HG03196 (cell line): ENCODE measurements at regions not wholly inside any gene's neighbourhood (a gene's known extent, or its start where the extent isn't known, plus 50 kb on each side); places are given as distances from the start of the nearest gene placed in this dataset.
"Not testable (repeated sequence)": the region's sequence is repeated elsewhere in the genome, so short reads cannot be mapped to it uniquely, and the experiment has no call there.

ENCODE experiments used
- ATAC-seq: cut with Tn5 transposase; IDR thresholded peaks from one replicate; pipeline ENCODE4 v1.9.1; 2021; ENCODE audit not compliant: unreplicated experiment

DNA sequence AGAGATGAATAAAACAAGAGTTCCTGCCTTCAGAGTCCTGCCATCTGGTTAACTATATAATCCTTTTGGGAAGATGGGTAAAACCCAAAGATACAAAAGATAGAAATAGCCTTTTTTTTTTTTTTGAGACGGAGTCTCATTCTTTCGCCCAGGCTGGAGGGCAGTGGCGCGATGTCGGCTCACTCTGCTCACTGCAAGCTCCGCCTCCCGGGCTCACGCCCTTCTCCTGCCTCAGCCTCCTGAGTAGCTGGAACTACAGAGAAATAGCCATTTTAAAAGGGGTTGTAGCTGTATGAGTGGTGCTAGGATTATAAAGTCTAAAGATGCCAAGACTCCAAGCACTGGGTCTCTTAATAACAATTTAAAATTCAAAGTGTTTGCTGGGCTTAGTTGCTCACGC lies 97.2 kb downstream of the KDR start:
- ATAC-seq: no peak

DNA sequence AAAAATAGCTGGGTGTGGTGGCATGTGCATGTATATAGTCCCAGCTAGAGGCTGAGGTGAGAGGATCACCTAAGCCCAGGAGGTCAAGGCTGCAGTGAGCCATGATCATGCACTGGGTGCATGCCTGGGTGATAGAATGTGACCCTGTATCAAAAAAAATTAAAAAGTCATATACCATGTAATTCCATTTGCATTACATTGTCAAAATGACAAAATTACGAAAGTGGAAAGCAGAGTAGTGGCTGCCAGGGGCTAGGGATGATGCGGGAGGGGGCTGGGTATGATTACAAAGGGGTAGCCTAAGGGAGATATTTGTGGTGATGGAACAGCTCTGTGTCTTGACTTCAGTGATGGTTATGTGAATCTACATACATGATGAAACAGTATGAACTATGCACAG lies 97.8 kb downstream of the KDR start:
- no peak for ATAC-seq

GRCh38 chr4:55025456-55025855 lies 99.9 kb downstream of the KDR start:
- not testable (repeated sequence) for ATAC-seq

GRCh38 chr4:55023030-55023429 lies 102.4 kb downstream of the KDR start:
- no peak for ATAC-seq

DNA sequence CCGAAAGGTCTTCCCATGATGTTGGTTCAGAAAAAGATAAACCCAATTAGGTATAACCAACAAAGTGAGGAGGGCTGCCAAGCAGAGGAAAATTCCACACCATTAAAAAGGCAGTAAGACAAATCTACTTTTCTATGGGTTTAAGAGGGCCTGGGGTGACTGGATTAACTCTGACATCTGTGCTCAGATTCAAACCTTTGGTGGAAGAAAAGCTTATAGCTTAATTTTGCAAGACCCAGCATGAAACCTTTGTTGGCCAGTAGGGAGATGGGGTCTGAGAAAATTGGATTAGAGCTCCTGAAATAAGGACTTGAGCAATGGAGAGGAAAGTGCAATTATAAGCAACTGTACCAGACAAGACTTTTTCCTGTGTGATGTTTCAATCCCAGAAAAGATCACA lies 104.2 kb downstream of the KDR start:
- no peak for ATAC-seq

DNA sequence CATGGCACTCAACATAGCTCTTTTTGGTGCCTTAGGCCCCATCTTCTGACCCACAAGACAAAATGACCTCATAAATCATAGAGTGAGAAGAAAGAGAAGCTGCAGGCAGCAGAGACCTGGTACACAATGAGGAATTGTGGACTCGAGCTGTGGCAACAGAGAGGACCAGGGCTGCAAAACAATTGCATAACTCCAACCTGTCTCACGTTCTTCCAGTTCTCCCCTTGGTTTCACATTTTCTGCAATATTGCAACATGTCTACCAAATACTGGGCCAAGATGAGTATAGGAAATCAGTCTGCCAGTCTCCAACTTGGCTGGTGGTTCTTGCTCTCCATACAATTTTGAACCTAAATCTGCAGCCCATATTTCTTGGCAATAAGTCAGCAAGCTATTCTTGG lies 105.3 kb downstream of the KDR start:
- no peak for ATAC-seq

- no peak for ATAC-seq
These were observed 106.4 kb downstream of the KDR start for GRCh38 chr4:55018978-55019377.

DNA sequence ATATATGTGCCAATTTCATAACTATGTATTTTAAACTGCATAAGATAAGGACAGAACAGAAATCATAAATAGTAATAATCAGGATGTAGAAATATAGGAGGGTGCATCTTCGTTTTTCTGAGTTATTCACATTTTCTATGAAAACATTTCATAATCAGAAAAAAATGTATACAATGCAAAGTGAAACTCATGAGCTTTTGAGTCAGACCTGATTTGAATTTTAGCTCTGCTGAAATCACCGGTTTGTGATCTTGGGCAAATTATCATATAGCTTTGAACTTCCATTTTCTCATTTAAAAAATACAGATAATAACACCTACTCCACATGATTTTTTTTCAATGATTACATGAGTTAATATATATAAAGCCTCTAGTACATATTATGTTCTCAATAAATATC lies 106.9 kb downstream of the KDR start:
- ATAC-seq: no peak

DNA sequence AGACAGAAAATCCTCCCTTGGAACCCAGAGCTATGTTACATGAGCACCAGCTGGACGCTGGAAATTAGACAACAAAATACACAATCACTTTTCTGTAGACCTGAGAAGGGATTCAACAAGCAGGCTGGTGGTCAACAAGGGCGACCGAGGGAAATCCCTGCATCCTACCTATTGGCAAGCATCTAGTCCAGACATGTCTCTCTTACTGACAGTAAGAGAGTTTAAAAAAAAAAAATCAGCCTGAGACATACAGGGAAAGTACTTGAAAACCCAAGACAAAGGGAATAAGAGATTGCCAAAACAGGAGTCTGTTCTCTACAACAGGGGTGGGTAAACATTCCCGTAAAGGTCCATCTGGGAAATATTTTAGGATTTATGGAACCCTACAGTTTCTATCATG lies 108.0 kb downstream of the KDR start:
- ATAC-seq: no peak

DNA sequence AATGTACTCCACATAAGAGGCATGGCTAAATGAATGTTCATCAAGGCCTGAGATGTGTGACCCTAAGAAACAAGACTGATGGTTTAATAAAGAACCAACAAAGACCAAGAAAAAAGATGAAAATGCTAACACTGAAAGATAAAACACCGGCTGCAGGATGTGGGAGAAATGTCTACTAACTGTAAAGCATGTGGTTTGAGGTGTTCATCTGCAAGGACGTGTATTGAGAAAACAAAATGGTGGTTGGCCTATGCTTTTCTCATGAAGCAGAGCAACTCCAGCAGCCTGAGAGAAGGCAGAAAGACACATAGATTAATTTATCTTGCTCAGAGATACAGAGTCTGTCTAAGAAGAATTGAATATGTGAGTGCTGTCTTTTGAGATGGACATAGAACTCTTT lies 109.3 kb downstream of the KDR start:
- ATAC-seq: no peak

DNA sequence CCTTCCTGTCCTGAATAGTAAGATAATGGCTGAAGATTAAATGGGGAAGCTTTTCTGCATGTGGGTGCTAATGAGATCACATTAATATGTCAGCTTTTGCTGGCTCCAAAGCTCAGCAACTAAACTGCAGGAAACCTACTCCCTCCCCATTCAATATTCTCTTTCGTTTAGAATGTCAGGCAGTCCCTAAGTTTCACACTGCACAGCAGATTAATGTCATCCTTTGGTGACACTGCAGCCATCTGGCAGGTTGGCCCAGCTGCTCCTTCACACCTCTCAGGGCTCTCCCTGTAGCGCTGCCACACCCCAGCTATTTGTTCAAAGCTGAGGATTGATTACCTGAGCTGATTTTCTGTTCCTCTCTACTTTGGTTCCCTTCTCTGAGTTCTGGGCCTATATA lies 110.5 kb downstream of the KDR start:
- no peak for ATAC-seq

DNA sequence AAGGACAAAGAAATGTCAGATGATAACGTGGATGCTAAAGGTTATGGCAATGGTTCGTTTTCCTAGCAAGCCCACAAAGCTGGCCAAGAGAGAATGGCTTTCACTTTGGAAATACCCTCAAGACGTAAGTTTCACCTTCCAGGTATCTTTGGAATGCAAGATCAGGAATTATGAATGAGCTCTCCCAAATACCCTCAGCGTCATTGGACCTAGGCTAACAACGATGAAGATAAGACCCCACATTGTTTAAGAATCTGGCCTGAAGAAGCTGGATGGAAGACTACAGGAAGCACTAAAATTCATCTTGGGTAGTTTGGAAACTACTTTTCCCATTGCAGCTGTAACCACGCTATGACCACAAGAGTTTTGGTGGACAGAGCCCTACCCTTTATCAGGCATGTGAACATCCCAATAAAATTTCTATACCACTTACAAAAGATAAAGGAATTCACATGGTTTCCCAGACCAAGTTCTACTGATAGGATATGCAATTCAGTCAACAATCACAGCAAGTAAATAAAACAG lies 111.9 kb downstream of the KDR start:
- no peak for ATAC-seq

GRCh38 chr4:55012363-55013230 lies 112.8 kb downstream of the KDR start:
- ATAC-seq: no peak

DNA sequence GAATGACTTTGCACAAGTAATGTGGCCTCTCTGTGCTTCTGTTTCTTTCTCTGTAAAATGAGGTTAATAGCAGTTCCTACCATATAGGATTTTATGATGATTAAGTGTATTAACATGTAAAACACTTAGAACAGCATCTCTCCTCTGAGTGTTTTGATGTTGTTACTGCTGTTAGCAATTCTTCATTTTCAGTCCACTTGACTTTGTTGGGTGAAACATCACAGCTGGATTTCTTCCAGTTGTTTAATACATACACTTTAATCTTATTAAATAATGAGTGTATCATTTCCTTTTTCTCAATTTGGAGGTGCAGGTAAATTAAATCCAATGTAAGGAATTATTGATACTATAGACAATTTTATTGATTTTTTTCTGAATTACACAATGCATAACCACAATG lies 113.6 kb downstream of the KDR start:
- ATAC-seq: no peak

GRCh38 chr4:55010550-55010949 lies 114.8 kb downstream of the KDR start:
- ATAC-seq: no peak

- no peak for ATAC-seq
These were observed 117.0 kb downstream of the KDR start for GRCh38 chr4:55008166-55009056.

DNA sequence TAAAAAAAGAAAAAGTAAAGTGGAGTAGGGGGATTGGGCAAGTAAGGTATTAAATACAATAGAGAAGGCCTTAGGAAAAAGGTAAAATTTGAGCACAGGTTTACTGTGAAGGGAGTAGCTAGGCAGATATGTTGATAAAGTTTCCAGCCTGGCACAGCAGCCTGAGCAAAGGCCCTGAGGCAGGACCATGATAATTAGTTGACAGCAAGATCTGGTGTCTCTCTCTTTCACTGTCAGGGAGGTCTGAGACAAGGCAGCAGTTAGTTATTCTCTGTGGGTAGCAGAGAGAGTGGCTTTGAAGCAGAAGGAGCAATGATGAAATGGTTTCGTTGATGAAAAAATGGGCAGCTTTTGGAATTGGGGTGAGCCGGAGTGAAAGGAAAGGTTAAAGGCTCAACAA lies 119.5 kb downstream of the KDR start:
- ATAC-seq: no peak

DNA sequence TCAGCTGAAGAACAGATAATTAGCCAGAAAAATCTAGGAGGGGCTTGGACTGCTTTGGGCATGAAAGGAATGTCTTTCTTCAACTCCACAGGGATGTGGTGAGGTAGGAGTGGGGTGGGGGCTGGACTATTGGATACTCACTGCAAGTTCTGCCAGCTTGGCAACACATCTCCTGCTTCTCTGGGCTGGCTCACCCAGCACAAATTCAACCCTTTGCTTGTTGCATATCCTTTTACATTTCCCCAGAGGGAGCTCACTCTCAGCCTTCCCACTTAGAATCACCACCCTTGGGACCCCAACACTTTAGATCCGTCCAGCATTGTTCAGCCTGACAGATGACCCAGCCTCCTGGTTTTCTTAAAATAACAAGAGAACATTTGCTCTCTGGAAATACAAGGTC lies 120.6 kb downstream of the KDR start:
- no peak for ATAC-seq

- no peak for ATAC-seq
These were observed 123.0 kb downstream of the KDR start for GRCh38 chr4:55002431-55002830.

DNA sequence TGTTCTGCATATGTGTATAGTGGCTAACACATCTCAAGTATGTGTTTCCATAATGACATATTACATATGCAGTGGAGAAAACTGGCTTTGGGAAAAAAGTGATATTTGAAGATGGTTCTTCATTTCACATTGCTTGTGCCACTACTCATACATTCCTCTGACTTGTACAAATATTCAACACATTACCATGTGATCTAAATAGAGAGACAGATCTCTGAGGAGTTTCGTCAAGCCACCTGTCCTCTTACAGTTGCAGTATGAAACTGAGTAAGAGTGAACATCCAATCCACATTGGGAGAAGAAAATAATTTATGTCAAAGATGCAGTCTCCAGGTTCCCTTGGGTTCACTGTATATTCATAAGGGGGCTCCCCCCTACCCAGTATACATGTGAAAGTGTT lies 123.9 kb downstream of the KDR start:
- no peak for ATAC-seq

DNA sequence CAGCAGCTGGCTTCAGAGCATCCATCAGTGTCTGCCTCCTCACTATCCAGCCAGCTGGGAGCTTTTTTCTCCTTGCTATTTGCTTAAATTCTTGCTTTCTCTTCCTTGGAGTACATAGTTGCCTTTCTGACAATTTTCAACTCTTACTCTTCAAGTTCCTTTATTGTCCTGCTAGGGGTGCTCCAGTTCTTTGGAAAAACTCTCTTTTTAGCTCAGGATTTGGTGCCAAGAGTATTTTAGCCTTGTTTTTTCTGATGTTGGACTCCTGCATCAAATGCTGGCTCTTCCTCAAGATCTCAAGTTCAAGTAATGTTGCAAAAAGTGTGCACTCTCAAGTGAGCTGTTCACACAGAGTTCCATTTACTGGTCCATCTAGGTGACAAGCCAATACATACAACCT lies 126.4 kb downstream of the KDR start:
- ATAC-seq: no peak

- ATAC-seq: not testable (repeated sequence)
These were observed 131.8 kb downstream of the KDR start for GRCh38 chr4:54993473-54994026.
